HG03060 (cell line): ENCODE measurements at regions not wholly inside any gene's neighbourhood (a gene's known extent, or its start where the extent isn't known, plus 50 kb on each side); places are given as distances from the start of the nearest gene placed in this dataset.

Experiments used
- ATAC-seq: cut with Tn5 transposase; IDR thresholded peaks from one replicate; pipeline ENCODE4 v1.9.1; 2021; ENCODE audit warnings: low read depth, moderate number of reproducible peaks; ENCODE audit not compliant: unreplicated experiment

DNA sequence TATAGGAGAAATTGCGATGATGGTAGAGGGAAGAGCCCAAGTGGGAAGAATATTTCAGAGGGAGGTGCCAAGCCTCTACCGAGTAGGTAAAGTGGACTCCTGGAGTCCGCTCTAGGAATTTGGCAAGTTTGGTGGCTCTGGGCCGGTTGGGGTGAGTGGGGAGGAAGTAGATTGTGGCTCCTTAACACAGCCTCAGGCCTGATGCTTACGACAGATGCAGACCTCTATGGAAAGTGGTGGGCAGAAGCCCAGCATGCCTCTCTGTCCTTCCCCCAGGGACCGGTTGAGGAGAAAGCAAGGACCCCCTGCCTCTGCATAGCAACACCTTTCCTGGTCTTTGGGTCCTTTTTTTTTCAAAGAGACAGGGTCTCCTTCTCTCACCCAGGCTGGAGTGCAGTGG, 55.9 kb upstream of the SIAH1 start:
- no peak for ATAC-seq

- ATAC-seq: no peak
Observed at GRCh38 chr16:48438414-48438813, 53.2 kb upstream of the SIAH1 start.

- ATAC-seq: no peak
Observed at GRCh38 chr16:48435906-48436305, 50.7 kb upstream of the SIAH1 start.

DNA sequence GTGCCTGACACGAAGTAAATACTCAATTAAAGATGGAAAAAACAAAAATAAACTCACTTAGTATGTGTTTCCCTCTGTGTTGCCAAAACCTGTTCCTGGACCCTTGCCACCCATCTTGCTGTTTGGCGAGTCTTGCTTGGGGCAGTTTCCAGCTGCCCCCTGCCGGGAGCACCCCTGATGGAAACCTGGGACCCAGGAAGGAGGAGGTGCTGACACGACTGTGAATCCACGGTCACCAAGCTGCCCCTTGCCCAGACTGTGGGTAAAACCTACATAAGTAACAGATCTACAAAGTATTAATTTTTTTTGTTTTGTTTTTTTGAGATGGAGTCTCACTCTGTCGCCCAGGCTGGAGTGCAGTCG, 50.1 kb upstream of the SIAH1 start:
- no peak for ATAC-seq
